ENCODE measurements at regions not wholly inside any gene's neighbourhood (a gene's known extent, or its start where the extent isn't known, plus 50 kb on each side); places are given as distances from the start of the nearest gene placed in this dataset.
"Not testable (repeated sequence)": the region's sequence is repeated elsewhere in the genome, so short reads cannot be mapped to it uniquely, and the experiment has no call there.

DNA sequence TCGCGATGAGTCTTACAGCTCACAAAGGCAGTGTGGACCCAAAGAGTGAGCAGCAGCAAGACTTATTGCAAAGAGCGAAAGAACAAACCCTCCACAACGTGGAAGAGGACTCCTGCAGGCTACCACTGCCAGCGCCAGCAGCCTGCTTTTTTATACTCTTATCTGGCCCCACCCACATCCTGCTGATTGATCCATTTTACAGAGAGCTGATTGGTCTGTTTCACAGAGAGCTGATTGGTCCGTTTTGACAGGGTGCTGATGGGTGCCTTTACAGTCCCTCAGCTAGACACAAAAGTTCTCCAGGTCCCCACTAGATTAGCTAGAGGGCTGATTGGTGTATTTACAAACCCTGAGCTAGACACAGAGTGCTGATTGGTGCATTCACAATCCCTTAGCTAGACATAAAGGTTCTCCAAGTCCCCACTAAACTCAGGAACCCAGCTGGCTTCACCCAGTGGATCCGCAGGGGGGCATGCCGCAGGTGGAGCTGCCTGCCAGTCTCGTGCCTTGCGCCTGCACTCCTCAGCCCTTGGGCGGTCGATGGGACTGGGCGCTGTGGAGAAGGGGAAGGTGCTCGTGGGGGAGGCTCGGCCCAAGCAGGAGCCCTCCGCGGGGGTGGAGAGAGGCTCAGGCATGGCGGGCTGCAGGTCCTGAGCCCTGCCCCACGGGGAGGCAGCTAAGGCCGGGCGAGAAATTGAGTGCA lies 75.7 kb downstream of the QDPR start:
- DNase-seq: not testable (repeated sequence)

DNA sequence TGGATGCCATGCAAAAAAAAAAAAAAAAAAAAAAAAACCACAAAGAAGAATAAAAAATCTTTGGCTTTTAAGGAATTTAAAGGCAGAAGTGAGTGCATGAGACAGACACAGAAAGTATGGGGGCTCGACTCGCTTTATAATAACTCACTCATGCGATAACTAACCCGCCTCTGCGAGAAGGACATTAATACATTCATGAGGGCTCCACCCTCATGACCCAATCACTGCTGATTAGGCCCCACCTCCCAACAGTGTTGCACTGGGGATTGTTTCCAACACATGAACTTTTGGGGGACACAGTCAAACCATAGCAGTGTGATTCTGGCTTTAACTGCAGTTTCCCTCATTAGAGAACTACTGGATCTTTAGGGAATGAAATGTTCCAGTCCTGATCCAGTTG lies 78.1 kb downstream of the QDPR start:
- DNase-seq: no peak

DNA sequence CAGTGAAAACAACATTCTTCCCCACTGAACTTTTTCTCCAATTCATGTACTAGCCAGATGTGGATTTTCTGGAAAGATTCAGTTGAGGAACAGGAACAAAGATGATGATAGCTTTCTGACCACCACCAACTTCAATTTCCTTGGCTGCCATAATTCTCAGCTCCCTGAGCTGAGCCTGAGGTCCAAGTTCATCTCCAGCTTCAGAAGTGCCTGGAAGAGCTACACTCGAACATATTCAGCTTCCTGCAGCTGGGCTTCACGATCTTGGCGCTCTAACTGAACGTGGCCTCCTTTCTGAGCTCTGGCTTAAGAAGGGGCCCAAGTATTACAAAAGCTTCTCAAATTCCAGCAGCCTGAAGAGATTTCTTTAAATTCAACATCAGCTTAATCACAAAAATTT lies 83.9 kb downstream of the QDPR start:
- DNase-seq: no peak

DNA sequence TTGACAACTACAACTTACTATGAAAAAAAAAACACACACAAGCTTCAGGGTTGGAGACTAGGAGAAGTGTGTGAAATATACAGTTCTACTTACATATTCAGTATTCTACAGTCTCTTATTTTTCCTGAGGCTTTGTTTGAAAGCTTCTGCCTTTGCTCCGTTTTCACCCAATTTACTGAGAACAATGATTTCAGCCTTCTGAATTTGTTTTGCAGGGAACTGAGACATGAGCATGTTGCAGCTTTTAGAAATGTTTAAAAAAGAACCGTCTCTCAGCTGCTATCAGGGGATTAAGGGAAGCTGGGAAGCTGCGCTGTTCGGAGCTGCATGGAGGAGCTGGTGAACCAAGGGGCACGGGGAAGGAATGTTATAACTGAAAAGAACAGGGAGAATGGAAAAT lies 85.7 kb downstream of the QDPR start:
- DNase-seq: no peak

DNA sequence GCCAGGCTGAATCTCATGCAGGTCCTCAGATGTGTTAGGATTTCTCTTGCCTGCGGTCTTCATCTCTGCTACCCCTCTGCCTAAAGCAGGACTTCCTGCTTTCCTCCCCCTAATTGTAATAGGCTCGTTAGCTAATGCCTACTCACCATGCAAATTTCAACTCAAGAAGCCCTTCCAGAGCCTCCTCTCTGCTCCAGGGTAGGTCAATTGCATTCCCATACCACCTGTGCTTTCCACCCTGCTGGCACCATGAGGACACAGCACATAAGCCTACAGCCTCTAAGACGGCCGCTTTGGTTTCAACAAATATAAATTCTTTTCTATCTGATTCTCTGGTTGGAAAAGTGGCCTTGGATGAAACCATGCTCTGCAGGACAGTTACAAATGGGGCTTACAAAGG lies 93.9 kb downstream of the QDPR start:
- no peak for DNase-seq

DNA sequence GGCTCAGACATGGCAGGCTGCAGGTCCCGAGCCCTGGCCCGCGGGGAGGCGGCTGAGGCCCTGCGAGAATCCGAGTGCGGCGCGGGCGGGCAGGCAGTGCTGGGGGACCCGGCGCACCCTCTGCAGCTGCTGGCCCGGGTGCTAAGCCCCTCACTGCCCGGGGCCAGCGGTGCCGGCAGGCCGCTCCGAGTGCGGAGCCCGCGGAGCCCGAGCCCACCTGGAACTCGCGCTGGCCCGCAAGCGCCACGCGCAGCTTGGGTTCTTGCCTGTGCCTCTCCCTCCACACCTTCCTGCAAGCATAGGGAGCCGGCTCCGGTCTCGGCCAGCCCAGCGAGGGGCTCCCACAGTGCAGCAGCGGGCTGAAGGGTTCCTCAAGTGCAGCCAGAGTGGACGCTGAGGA lies 97.5 kb downstream of the QDPR start:
- no peak for DNase-seq

DNA sequence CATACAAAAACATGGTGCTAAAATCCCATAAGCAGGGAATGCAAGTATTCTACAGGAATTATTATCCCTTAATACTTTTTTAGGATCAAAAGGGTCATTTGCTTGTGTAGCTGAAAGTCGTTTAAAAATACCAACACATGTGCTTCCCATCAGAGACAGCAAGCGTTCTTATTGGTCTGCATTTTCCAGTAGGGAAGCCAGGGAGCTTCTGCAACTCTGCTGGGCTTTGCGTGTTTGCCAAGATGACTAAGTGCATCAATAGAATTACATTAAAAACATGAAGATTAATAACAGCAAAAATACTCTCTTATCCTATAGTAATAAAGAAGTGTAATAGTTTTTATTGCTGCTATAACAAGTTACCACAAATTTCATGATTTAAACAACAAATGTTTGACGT lies 111.2 kb downstream of the QDPR start:
- no peak for DNase-seq

DNA sequence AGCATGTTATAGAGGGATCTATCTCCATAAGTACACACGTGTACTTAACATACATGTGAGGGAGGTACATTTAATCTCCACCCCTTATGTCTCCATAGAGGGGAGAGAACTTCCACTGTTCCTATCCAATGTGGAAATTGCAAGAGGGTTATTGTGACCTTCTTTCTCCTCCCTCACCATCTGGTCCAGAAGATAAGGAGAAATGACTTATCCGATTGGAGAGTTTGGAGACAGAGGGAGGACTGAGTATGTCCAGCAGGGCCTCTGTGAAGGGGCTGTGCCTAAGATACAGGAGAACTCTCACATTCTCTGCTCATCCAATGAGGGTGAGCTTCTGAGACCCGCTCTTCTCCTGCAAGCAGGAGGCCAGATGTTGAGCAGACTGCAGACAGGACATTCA lies 113.1 kb downstream of the QDPR start:
- no peak for DNase-seq

DNA sequence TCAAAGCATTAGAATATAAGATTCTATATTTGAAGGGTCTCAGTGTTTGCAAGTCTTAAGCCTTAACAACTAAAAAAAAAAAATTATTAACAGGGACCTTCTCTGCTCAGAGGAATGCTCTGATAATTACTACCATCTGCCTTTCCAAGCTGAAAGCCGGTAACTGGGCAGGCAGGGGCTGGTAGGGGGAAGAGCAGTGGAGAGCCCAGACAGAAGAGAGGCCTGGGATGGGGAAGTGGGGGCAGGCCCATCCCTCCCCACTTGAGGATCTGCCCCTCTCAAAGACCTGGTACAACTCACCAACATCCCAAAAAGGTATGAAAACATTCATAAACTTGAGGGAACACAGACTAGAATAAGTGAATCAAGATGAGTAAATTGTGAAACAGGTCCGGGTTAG lies 113.9 kb downstream of the QDPR start:
- no peak for DNase-seq

DNA sequence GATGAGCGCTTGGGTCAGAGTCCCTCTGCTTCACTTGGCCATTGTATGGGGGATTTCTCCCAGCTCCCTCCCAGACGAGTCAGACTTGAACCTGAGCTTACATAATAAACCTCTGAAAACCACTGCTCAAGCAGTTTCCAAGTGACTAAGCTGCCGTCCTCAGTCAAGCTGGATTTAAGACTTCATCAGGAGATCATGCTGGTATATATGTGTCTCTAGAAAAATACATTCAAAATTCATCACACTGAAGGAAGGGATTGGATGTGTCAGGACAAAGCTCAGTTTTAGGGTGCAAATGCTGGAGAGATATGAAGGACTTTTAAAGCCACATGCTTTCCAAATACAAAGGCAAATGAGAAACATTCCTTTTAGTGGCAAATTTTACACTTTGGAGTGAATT lies 114.3 kb downstream of the QDPR start:
- DNase-seq: no peak

DNA sequence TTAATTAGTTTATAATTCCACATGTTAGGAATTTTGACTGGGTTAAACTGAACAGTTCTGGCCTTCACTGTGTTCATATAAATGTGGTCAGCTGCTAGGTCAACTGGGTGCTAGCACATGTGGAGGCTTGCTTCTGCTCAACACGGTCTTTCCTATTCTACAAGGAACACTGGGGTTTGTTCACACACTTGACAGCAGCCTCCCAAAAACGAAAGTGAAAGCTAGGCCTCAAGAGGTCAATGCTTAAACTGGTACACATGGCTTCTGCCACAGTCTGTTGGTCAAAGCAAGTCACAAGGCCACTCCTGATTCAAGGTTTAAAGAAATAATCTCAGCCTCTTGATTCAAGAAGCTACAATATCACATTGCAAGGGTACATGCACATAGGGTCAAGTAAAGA lies 126.5 kb downstream of the QDPR start:
- DNase-seq: peak; percentile 26

DNA sequence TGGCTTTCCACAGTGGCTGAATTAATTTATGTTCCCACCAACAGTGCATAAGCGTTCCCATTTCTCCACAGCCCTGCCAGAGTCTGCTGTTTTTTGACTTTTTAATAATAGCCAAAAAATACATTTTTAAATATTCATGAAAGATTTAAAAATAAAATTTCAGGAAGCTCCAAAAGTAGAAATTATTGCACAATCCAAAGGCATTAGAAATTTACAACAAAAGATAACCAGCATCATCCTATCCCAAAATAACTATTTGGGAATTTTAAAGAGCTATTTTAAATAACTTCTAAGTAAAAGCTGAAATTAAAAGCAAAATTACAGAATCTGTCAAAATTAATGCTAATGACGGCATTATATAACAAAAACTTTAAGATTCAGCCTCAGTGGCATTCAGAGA lies 131.5 kb downstream of the QDPR start:
- no peak for DNase-seq

DNA sequence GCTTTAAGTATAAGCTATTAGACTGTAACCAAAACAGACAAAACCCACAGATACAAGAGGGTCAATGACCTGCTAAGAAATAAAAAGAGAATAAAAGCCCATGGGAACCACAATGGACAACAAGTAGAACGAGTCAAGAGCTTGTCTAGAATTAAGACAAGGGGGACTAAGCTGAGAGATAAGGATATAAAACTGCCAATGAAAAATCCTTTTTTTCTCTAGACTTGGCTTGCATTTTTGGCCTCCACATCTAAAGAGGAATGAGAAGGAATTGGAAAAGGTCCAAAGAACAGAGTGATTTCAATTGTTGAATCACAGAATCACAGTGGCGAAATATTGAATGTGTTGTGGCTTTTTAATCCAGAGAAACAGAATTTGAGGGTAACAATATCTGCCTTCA lies 135.7 kb downstream of the QDPR start:
- DNase-seq: no peak

DNA sequence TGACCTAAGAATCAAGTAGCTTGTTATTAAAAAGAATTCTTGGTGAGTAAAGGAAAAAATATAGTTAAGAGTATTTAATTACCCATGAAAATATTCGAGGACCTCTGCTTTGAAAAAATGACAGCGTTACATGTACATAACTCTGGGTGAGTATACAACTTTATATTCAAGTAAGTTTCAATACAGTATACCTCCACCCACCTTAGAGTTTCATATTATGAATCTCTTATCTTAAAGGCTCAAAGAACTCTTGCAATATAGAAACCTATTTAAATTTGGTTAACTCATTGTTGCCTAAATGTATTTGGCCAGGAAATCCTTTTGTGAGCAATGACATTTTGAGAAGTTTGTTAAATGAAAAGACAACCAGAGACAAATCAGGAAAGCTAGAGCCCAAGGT lies 138.2 kb downstream of the QDPR start:
- DNase-seq: no peak

DNA sequence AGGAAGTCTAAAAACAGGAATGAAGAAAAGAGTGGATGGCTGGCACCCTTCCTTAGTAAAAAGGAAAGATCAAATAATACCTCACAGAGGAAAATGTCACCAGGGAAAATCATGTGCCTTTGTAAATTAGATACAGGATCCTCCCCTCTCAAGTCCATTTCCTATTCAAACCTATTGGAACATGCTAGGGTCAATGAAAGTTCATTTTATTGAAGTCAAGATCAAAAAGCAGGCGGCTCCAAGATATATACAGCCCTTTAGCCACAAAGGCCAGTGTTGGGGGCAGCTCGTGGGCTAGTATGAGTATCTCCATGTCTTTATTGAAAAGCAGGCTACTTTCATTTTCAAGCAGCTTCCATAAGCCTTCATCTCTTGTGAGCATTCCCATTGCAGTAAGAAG lies 141.1 kb downstream of the QDPR start:
- DNase-seq: no peak

DNA sequence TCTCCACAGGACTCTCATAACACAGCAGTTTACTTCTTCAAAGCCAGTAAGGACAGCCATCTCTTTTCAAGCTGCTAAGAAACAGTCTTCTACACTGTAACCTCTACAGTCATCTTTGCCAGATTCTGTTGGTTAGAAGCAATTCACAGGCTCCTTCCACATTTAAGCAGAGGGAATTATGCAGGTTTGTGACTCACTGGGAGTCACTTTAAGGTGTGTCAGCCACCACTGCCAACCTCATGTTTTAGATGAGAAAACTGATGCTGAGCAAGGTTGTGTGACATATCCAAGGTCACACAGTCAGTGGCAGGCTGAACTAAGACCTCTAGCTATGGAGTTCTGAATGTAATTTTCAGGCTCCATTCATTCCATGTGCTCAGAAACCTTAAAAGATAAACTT lies 143.5 kb downstream of the QDPR start:
- DNase-seq: no peak

DNA sequence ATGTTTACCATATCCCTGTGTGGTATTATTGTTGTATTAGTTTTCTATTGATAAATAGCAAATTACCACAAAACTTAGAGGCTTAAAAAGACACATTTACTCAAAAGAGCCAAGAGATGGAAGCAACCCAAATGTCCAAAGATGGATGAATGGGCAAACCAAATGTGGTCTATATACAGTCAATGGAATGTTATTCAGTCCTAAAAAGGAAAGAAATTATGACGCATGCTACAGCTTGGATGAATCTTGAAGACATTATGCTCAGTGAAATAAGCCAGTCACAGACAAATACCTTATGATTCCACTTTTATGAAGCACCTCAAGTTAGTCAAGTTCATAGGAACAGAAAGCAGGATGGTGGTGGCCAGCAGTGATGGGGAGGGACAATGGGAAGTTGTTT lies 144.7 kb downstream of the QDPR start:
- DNase-seq: no peak

DNA sequence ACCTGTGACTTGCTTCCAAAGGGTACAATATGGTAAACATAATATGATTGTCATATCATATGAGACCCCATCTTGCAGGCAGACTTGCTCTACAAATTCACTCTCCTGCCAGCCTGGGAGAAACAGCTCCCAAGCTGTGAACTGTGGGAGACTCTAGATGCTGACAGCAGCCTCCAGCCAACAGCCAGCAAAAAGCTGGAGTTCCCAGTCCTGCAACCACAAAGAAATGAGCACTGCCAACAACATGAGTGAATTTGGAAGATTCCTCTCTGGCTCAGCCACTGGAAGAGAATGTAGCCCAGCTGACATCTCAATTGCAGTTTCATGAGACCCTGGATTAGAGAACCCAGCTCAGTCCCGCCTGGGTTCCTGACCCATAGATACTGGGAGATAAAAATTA lies 145.4 kb downstream of the QDPR start:
- no peak for DNase-seq

DNA sequence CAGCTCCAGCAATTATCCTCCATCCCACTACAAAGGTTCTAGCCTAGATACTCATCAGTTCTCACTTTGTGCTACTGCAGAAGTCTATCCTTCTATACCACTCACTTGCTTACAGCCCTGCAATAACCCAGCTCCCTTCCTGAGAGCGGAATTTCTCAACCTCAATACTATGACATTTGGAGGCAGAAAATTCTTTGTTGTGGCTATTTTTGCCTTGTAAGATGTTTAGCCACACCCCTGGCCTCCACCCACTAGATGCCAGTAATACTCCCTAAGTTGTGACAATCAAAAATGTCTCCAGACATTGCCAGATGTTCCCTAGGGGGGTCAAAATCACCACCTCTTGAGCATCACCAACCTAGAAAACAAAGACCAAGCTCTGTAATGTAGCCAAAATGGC lies 149.5 kb downstream of the QDPR start:
- no peak for DNase-seq

DNA sequence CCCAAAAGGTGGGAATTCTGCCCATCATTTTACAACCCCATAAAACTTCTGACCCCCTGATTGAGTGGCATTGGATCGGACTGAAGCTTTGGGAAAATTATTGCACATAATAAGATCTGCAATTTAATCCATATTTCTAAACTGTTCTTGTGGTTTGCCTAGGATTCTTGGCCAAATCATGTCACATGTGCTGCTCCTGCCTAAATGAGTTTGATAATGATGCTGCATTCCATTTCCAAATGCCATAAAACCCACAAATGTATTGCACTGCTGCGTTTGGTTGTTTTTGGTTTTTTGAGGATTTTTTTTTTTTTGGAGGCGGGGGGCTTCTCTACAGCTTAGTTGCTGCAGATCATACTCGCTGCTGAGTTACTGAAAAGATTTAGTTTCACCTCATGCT lies 153.6 kb downstream of the QDPR start:
- no peak for DNase-seq

DNA sequence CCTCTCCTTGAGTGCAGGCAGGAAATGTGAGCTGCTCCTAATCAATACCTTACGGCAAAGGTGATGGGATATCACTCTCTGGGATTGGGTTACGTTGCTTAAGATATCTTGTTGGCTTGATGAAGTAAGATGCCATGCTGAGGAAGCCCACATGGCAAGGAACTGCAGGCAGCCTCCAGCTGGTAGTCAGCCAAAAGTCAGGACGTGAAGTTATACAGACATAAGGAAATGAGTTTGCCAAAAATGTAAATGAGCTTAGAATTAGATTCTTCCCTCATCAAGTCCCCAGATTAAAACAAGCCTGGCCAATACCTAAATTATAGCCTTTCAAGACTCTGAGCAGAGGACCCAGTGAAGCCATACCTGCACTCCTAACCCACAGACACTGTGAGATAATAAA lies 155.0 kb downstream of the QDPR start:
- no peak for DNase-seq

DNA sequence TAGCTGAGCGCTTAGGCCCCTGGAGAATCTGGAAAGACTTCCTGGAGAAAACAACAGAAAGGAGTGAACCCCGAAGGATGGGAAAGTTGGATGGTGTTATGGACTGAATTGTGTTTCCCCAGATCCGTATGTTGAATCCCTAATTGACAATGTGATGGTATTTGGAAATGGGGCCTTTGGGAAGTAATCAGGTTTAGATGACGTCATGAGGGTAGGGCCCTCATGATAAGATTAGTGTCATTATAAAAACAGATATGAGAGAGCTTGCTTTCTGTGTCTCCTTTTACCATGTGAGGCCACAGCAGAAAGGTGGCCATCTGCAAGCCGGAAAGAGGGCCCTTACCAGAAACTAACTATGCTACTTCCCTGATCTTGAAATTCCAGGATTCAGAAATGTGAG lies 159.5 kb downstream of the QDPR start:
- no peak for DNase-seq

DNA sequence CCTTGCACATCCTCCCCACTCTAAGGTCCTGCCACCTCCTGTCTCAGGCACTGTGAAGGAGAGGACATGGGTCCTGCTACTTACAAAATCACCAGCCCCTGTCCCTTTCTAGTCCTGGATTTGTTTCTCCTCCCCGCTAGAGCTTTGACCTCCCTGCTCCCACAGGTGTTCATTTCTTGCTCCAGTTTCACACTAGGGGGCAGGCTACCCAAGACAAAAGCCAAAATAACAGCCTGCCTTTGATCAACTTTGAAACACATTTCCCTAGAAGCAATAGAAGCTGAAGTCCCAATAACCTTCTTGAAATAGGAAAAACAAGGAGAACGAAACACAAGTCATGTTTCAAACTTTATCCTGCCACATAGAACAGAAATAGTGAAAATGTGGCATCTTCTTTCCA lies 164.4 kb downstream of the QDPR start:
- DNase-seq: peak; percentile 21

DNA sequence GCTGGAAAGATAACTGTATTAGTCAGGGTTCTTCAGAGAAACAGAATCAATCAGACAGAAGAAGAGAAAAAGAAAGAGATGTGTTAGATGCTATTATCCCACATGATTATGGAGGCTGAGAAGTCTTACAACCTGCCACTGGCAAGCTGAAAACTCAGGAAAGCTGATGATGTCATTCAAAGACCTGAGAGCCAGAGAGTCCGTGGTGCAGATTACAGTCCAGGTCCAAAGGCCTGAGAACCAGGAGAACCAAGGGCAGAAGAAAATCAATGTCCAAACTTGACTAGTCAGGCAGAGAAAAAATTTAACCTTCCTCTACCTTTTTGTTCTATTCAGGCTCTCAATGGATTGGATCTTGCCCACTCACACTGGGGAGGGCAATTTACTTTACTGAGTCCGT lies 172.5 kb downstream of the QDPR start:
- no peak for DNase-seq

DNA sequence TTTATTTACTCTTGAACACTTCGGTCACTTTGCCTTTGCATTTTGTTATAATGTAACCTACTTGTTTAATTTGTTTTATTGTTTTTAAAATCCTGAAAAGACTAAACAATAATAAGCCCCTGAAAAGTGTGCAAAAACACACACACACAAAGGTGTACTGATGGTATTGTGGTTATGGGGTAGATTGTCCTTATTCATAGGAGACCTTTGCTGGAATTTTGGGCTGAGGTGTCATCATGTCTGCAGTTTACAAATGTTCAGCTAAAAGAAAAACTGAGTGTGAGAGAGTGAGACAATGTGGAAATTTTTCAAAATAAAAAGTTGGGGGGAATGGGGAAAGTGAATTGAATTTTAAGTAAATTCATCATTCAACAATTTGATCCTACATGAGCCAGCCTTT lies 174.9 kb downstream of the QDPR start:
- DNase-seq: no peak

DNA sequence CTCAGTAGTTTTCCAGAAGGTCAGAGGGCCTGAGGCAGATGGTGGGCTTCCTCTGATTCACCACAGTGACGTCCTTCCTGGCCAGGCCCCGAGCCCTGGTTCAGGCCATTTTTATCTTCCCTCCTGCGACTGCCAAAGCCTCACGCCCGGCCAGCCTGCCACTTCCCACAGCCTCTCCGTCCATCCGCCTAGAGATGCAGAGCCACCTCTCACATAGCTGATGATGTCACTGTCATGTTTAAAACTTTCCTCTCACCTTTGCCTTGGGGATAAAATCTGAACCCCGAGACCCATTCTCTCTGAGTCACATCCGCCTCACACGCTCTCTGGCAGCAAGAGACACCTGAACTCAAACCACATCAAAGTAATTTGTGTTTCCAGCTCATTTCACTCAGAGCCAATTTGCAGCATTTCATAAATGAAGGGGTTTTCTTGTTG lies 175.3 kb downstream of the QDPR start:
- no peak for DNase-seq
